GM21717 (cell line): ENCODE measurements at regions not wholly inside any gene's neighbourhood (a gene's known extent, or its start where the extent isn't known, plus 50 kb on each side); places are given as distances from the start of the nearest gene placed in this dataset.
A peak's percentile ranks its signal among the peaks of the same experiment; 100 is the strongest.

Experiments used
- ATAC-seq: cut with Tn5 transposase; IDR thresholded peaks from one replicate; pipeline ENCODE4 v1.9.1; 2021; ENCODE audit warnings: mild to moderate bottlenecking, moderate library complexity; ENCODE audit not compliant: unreplicated experiment

- ATAC-seq, result no peak
These were observed 67.3 kb upstream of the GRAMD2B start for GRCh38 chr5:126355940-126356339.

GRCh38 chr5:126357585-126358342 is 65.4 kb upstream of the GRAMD2B start:
- ATAC-seq, result no peak

- peak; percentile 89 for ATAC-seq
These were observed 64.7 kb upstream of the GRAMD2B start for GRCh38 chr5:126358525-126358924.

GRCh38 chr5:126359884-126360283 is 63.3 kb upstream of the GRAMD2B start:
- no peak for ATAC-seq

- ATAC-seq, result no peak
These were observed 62.7 kb upstream of the GRAMD2B start for GRCh38 chr5:126360467-126360866.

- ATAC-seq, result peak; percentile 46
These were observed 59.6 kb upstream of the GRAMD2B start for GRCh38 chr5:126363658-126364057.

- no peak for ATAC-seq
These were observed 58.9 kb upstream of the GRAMD2B start for GRCh38 chr5:126364206-126364902.

GRCh38 chr5:126365446-126366198 is 57.6 kb upstream of the GRAMD2B start:
- no peak for ATAC-seq

- ATAC-seq, result no peak
These were observed 57.0 kb upstream of the GRAMD2B start for GRCh38 chr5:126366199-126366560.

- peak; percentile 51 for ATAC-seq
These were observed 54.9 kb upstream of the GRAMD2B start for GRCh38 chr5:126368239-126368812.

GRCh38 chr5:126369083-126369482 is 54.1 kb upstream of the GRAMD2B start:
- ATAC-seq, result no peak

GRCh38 chr5:126369995-126370731 is 53.0 kb upstream of the GRAMD2B start:
- ATAC-seq, result no peak

- ATAC-seq, result no peak
These were observed 52.2 kb upstream of the GRAMD2B start for GRCh38 chr5:126370796-126371718.

GRCh38 chr5:126373375-126374108 is 49.7 kb upstream of the GRAMD2B start:
- no peak for ATAC-seq
